ENCODE measurements at regions not wholly inside any gene's neighbourhood (a gene's known extent, or its start where the extent isn't known, plus 50 kb on each side); places are given as distances from the start of the nearest gene placed in this dataset.

DNA sequence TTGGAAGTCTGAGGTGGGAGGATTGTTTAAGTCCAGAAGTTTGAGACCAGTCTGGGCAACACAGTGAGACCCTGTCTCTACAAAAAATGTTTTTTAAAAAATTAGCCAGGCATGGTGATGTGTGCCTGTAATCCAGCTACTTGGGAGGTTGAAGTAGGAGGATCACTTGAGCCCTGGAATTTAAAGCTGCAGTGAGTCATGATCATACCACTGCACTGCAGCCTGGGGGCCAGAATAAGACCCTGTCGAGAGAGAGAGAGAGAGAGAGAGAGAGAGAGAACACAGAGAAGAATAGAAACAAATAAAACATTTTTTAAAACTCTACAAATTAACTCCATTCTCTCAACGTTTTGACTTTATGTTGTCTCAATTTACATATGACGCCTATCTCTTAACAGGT lies 111.8 kb downstream of the BARX1 start:
- TF ChIP-seq JUN (IDR thresholded peaks at IDR 0.05; ENCODE audit: borderline replicate concordance, low read depth, low read length): no peak
- no peak for TF ChIP-seq JUN (CRISPR knock-in tag; IDR thresholded peaks at IDR 0.05; ENCODE audit: borderline replicate concordance)
- TF ChIP-seq HDAC2 (IDR thresholded peaks at IDR 0.05): no peak
- TF ChIP-seq ZNF41 (CRISPR knock-in tag; conservative IDR thresholded peaks at IDR 0.05): no peak
- TF ChIP-seq RAD51 (IDR thresholded peaks at IDR 0.05; ENCODE audit: borderline replicate concordance, low read depth): no peak
- TF ChIP-seq, protein P1, sequence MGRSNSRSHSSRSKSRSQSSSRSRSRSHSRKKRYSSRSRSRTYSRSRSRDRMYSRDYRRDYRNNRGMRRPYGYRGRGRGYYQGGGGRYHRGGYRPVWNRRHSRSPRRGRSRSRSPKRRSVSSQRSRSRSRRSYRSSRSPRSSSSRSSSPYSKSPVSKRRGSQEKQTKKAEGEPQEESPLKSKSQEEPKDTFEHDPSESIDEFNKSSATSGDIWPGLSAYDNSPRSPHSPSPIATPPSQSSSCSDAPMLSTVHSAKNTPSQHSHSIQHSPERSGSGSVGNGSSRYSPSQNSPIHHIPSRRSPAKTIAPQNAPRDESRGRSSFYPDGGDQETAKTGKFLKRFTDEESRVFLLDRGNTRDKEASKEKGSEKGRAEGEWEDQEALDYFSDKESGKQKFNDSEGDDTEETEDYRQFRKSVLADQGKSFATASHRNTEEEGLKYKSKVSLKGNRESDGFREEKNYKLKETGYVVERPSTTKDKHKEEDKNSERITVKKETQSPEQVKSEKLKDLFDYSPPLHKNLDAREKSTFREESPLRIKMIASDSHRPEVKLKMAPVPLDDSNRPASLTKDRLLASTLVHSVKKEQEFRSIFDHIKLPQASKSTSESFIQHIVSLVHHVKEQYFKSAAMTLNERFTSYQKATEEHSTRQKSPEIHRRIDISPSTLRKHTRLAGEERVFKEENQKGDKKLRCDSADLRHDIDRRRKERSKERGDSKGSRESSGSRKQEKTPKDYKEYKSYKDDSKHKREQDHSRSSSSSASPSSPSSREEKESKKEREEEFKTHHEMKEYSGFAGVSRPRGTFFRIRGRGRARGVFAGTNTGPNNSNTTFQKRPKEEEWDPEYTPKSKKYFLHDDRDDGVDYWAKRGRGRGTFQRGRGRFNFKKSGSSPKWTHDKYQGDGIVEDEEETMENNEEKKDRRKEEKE (IDR thresholded peaks at IDR 0.05; ENCODE audit: borderline replicate concordance in 1 of 2, control insufficient read depth in 1 of 2, low read depth in 2 of 2, low read length in 1 of 2): no peak
- no peak for TF ChIP-seq BMI1 (IDR thresholded peaks at IDR 0.05; ENCODE audit: low read length)
- TF ChIP-seq MAFF (IDR thresholded peaks at IDR 0.05; ENCODE audit: low read length): no peak
- no peak for TF ChIP-seq ZNF695 (CRISPR knock-in tag; IDR thresholded peaks at IDR 0.05)
